AG20443 (cell line): ENCODE measurements at regions not wholly inside any gene's neighbourhood (a gene's known extent, or its start where the extent isn't known, plus 50 kb on each side); places are given as distances from the start of the nearest gene placed in this dataset.
"Not testable (repeated sequence)": the region's sequence is repeated elsewhere in the genome, so short reads cannot be mapped to it uniquely, and the experiment has no call there.

Source experiments
- DNase-seq: peaks from one replicate; pipeline ENCODE4 v3.0.0; 2012; ENCODE audit warnings: low spot score, mixed read lengths

GRCh38 chr19:31881988-31882387 lies 463.4 kb upstream of the ZNF507 start:
- no peak for DNase-seq

DNA sequence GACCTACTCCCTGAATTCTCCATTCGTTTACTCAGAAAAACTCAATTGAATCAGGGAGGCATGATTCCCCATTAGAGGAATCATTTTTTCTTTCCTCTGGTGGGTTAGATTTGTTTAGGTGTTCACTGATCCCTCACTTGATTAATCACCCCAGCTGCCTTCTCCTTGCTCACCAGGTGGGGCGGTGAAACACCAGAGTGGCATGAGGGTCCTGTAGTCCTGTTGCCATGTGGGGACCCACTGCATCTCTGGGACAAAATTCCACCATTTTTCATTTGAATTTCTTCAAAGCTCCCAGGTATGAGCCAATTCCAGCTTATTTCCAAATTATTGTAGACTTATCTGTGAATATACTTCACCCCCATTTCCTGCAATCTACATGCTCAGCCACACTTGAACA lies 462.7 kb upstream of the ZNF507 start:
- no peak for DNase-seq

DNA sequence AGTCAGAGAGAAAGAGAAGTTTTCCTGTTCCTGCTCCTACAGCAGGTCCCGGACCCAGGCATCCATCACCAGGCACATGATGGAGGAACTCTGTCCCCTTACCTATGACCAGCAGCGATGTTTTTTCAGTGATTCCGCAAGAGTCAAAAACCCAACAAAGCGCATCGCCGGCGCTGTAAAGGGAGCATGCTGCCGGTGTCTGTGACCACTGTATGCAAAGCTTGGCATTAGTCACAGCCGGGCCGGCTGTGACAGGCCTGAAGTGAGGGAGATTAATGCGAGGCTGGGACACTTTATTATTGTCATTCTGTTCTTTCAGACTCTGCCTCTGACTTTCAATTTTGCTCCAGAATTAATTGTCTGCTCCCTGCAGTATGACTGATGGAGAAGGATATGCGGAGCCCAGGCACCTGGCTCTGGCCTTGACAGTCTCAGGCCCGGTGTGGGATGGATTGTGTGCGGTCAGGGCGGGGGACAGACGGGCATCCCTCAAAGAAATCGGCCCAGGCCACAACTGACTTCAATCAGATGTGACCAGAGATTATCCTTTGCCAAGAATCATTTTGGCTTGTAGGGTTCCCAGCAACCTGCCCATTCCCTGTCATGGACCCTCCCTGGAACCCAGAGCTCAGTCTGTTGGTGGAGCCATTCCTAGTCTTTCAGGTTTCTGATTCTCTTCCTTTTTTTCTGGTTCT lies 462.0 kb upstream of the ZNF507 start:
- no peak for DNase-seq

DNA sequence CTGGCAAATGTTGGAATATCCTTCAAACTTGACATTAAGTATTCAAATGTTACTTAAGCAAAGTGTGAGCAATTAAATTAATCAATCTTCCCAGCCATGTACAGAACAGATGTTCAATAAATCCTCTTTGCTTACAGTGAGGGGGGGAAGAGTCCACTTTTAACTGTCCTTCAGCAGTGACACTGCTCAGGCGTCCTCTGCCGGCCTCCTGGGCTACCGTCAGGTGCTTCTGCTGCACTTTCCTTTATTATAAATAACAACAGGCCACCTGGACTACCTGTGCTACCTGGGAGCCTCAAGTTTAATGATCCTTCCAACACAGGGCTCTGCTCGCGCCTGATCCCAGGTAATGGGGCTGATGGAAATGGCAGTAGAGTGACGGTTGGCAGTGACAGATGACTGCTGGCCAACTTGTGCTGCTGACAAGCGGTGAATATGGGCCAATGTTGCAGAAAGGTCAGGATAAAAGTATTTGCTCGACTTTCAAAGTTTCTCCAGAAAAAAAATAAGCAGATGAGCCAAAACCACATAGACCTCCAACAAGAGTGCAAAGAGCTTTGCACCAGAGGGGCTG lies 460.0 kb upstream of the ZNF507 start:
- DNase-seq = no peak

- DNase-seq = no peak
Observed at GRCh38 chr19:31890230-31890629, 455.2 kb upstream of the ZNF507 start.

DNA sequence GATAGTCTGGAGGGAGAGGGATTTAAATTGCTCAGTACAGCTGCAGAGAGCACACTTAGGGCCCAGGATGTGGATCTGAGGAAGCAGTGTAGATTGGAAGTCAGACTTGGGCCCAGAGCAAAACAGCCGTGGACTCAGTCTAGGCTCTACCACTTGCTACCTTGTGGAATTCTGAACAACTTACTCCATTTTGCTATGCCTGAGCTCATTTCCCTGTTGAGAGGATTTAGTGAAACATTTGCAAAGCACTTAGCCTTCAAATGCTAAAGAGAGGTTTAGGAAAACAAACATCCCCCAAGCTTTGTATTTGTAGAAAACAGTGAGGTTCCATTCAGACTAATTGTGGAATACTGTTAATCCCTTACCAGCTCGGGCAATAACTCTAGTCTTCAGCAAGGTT lies 453.4 kb upstream of the ZNF507 start:
- DNase-seq = no peak

GRCh38 chr19:31893491-31893890 lies 451.9 kb upstream of the ZNF507 start:
- not testable (repeated sequence) for DNase-seq

DNA sequence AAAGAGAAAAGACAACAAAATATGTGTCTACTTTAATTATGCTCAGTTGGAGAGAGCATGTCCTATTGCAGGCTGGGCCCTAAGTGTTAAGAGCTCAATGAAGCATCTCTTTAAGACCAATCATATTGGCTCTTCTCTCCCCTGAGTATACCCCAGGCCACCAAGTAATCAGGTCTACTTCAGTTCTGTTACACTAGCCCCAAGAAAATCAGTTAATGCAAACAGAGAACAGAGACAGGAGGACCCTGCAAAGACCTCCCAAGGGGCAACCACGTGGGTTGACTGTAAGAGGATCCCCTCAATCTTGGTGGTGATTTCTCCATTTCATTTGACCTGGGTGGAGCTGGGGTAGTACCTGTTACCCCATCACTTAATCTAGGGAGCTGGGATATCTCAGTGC lies 451.0 kb upstream of the ZNF507 start:
- no peak for DNase-seq

DNA sequence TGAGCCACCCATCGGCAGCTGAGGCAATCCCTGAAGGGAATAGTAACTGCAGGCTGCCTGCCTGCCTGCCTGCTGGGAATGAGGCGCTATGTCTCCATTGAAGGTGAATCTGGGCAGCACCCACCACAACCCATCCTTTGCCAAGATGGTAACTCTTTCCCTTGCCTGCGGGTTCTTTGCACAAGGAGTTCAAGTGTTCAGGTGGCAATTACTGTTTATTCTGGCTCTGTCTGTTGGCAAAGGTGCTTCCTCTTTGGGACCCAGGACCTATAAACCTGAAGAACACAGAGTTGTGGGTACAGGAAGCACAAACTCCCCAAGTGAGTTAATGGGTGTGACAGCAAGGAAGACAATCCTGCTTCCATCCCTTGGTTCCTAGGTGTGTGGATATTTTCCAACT lies 448.1 kb upstream of the ZNF507 start:
- DNase-seq = no peak

DNA sequence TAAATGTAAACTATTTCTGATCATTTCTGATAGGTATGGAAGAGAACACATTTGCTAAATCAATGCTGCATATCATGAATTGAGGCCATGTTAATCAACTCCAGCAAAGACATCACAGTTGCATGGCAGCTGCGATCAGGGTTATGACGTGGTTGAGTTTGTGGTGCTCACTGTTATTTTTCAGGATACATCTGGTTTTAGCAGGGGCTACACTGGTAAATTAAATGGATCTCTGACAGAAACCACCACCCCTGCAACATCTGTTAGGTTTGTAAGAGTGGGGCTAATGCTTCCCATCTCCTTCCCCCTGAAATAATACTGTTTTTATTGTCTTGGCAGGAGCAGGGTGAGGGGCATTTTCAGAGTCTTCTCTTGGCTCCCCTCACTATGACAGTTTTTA lies 444.4 kb upstream of the ZNF507 start:
- DNase-seq = no peak

DNA sequence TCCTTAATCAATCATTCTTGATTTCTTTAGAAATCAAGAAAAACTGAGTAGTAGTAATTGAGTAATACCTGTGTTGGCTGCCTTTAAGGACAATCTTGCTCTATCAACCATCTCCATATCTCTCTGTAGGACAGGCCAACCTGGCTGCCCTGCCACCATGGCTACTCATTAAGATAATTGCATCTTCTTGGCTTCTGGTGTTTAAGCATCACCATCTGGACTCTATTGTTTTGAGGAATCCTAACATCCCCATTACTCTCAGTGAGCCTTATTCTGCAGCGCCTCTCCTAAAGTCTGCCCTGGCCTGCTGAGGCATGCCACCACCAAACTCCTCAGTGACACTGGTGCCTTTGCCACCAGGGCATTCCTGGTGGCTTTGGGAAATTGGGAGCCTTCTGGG lies 442.6 kb upstream of the ZNF507 start:
- no peak for DNase-seq

DNA sequence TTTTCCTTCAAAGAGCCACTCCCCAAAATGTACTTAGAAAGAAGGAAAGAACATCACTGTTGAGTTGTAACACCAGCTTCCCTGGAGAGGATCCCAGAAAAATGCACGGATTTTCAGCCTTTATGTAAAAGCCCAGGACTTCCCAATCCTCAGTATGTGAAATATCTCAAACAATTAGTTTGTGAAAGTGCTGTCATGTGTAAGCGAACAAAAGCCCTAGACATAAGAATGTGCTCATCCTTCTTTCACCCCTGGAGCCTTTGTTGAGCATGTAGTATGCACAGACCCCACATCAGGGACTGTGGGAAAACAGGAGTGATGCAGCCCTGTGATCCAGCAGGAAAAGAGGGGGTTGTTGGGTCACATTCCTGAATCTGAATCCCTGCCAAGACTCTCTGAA lies 441.4 kb upstream of the ZNF507 start:
- no peak for DNase-seq

GRCh38 chr19:31906111-31906871 lies 439.1 kb upstream of the ZNF507 start:
- DNase-seq = no peak

DNA sequence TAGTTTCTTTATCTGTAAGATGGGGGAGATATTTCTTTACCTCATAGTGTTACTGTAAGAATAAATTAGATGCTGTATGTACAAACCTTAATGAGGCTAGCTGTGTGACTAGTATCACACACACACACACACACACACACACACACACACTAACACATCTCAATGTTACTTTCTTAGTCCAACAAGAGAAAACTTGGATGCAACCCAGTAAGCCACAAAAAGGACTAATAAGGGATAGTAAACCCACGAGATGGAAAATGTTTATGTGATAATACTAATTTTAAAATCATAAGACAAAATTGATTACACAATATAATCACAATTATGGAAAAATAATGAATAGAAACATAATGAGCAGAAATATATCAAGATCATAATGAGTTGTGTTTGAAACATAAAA lies 437.7 kb upstream of the ZNF507 start:
- no peak for DNase-seq

DNA sequence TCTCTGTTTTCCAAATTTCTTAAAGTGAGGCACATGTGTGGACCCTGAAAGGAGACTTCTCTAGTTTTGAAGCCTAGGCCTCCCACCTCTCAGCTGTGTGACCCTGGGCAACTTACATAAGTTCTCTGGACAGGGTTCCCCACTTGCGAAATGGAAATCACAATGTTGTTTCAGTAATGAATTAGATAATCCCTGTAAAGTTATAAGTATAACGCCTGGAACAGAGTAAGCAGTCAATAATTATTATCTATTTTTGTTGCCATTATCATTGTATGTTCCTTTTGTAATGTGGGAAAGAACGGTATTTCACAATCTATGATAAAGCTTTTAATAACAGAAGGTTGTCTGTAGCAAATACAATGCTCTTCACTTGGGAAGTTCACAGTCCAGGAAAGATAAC lies 437.3 kb upstream of the ZNF507 start:
- DNase-seq = no peak

- no peak for DNase-seq
Observed at GRCh38 chr19:31908496-31909225, 436.7 kb upstream of the ZNF507 start.

GRCh38 chr19:31910224-31910623 lies 435.2 kb upstream of the ZNF507 start:
- DNase-seq = no peak

DNA sequence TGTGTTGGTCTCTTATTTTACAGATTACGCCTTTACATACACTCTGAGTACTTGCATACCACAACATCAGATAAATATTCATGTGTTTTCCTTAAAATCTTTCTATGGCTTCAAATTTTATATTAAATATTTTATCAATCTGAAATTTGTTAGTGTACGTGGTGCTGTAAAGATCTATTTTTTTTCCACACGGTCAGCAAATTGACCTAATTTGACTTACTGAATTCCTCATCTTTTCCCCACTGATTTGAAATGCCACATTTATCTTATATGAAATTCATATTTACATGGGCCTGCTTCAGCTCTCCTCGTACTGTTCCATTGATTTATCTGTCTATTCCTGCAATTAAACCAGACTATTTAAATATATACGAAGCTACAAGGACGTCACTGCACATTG lies 433.8 kb upstream of the ZNF507 start:
- no peak for DNase-seq

GRCh38 chr19:31913103-31913661 lies 432.2 kb upstream of the ZNF507 start:
- no peak for DNase-seq

GRCh38 chr19:31930401-31930800 lies 415.0 kb upstream of the ZNF507 start:
- DNase-seq = no peak

- no peak for DNase-seq
Observed at GRCh38 chr19:31937983-31938382, 407.4 kb upstream of the ZNF507 start.

DNA sequence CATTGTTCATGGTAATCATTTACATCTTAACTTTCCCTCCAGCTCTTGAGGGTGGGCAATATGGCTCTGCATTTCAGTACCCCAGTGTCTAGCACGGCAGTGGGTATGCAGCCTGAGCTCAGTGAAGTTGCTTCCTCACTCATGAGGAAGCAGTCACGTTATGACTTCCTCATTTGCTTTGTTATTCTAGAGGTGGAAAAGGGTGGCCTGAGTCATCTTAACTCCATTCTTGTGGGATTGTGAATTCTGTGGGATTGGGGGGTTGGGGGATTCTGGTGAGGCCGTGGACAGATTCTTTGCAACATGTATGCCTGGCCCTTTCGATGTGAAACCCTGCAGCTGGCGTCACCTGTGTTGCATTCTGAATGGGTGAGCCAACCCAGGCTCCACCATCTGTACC lies 406.7 kb upstream of the ZNF507 start:
- DNase-seq = no peak

- no peak for DNase-seq
Observed at GRCh38 chr19:31940396-31940795, 405.0 kb upstream of the ZNF507 start.
